B cell (primary cell): ENCODE measurements at regions not wholly inside any gene's neighbourhood (a gene's known extent, or its start where the extent isn't known, plus 50 kb on each side); places are given as distances from the start of the nearest gene placed in this dataset.

Experiments used
- CTCF ChIP-seq: fragments of 200-600 bp; IDR thresholded peaks from one replicate; pipeline ENCODE4 v1.8.0; 2022; ENCODE audit warnings: antibody characterized with exemption, mild to moderate bottlenecking
- EZH2 ChIP-seq: IDR thresholded peaks from 2 replicates; pipeline ENCODE4 v1.6.1; 2012; ENCODE audit warnings: borderline replicate concordance, low read depth, mild to moderate bottlenecking, moderate library complexity, low read length; ENCODE audit not compliant: insufficient read depth, poor library complexity, severe bottlenecking

GRCh38 chr20:11331096-11331495 is 586.6 kb upstream of the BTBD3 start:
- TF ChIP-seq EZH2: no peak
- no peak for TF ChIP-seq CTCF
